Neural progenitor cell (in vitro differentiated cells): ENCODE measurements at regions not wholly inside any gene's neighbourhood (a gene's known extent, or its start where the extent isn't known, plus 50 kb on each side); places are given as distances from the start of the nearest gene placed in this dataset.
"Not testable (repeated sequence)": the region's sequence is repeated elsewhere in the genome, so short reads cannot be mapped to it uniquely, and the experiment has no call there.

Experiments used
- CTCF ChIP-seq: fragments of 200-600 bp; sonication (generic); IDR thresholded peaks from 2 replicates; pipeline ENCODE4 v1.5.1; 2017; ENCODE audit warnings: antibody characterized with exemption, mild to moderate bottlenecking
- EZH2 ChIP-seq: fragments of 200-600 bp; sonication (generic); IDR thresholded peaks from 2 replicates; pipeline ENCODE4 v1.6.1; 2017; ENCODE audit warnings: antibody characterized with exemption, mild to moderate bottlenecking, moderate library complexity

- TF ChIP-seq CTCF, EZH2: not testable (repeated sequence)
These were observed 95.1 kb upstream of the UGP2 start for GRCh38 chr2:63746548-63746947.
